Stomach (tissue), 8 donors: ENCODE measurements at regions not wholly inside any gene's neighbourhood (a gene's known extent, or its start where the extent isn't known, plus 50 kb on each side); places are given as distances from the start of the nearest gene placed in this dataset.

Experiments used
- DNase-seq, 2 donors: peaks; one replicate each; pipeline versions ENCODE4 v3.0.0 to v3.0.0-alpha.2; 2013 to 2019
- H3K27ac ChIP-seq, 5 donors: fragments of 200-600 bp in 4 of 5; sonication (generic) in 4 of 5; one replicate each; pipeline ENCODE4 v1.5.1; 2013 to 2019; ENCODE audit warnings: mild to moderate bottlenecking in 1 of 5, moderate library complexity in 1 of 5
- H3K27me3 ChIP-seq, 3 donors: fragments of 200-600 bp; sonication (generic); one replicate each; pipeline ENCODE4 v1.5.1; 2017 to 2019; ENCODE audit warnings: mixed run types in 1 of 3
- H3K36me3 ChIP-seq, 4 donors: fragments of 200-600 bp; sonication (generic); 1 replicate in 3 of 4; 2 replicates in 1 of 4; pipeline ENCODE4 v1.5.1; 2016 to 2019
- H3K4me1 ChIP-seq, 4 donors: fragments of 200-600 bp; sonication (generic); one replicate each; pipeline ENCODE4 v1.5.1; 2016 to 2019
- H3K4me3 ChIP-seq, 4 donors: fragments of 200-600 bp; sonication (generic) in 3 of 4; one replicate each; pipeline ENCODE4 v1.5.1; 2016 to 2019; ENCODE audit warnings: mild to moderate bottlenecking in 1 of 4
- H3K9me3 ChIP-seq, 4 donors: fragments of 200-600 bp; sonication (generic); one replicate each; pipeline ENCODE4 v1.5.1; 2016 to 2019
- EP300 ChIP-seq: sonication (generic); formaldehyde crosslinking; IDR thresholded peaks from one replicate; pipeline ENCODE4 v1.6.1; 2017; ENCODE audit warnings: antibody characterized with exemption
- POLR2A ChIP-seq, 4 donors: fragments of 450-650 bp; IDR thresholded peaks; one replicate each; pipeline ENCODE4 v1.6.1; 2016; ENCODE audit warnings: antibody characterized with exemption in 4 of 4, control low read depth in 2 of 4, mild to moderate bottlenecking in 1 of 4, moderate library complexity in 1 of 4
- POLR2AphosphoS5 ChIP-seq, 3 donors: sonication (generic); formaldehyde crosslinking; IDR thresholded peaks; one replicate each; pipeline ENCODE4 v1.6.1; 2016; ENCODE audit warnings: antibody characterized with exemption in 3 of 3
- WGBS, 5 donors: extraction: QIAGEN DNeasy Blood & Tissue Kit in 3 of 5; methylation state at CpG; one replicate each; pipeline versions ENCODE4 v1.1.5 to v1.1.7; 2013 to 2018; 5-methylcytosine and 5-hydroxymethylcytosine counted together
- intact Hi-C: fragments of 100-400 bp; cut with DNase I; formaldehyde crosslinking; loops from one replicate; pipeline ENCODE4 v1.15.1; 2023; ENCODE audit warnings: low total_unique reads
- TF ChIP-seq, protein P1 (sequence below), 7 experiments: fragments of 450-650 bp in 4 of 7; fragments of 200-600 bp in 3 of 7; sonication (generic) in 3 of 7; IDR thresholded peaks; one replicate each; pipeline ENCODE4 v1.5.1; 2016 to 2019; ENCODE audit warnings: antibody characterized with exemption in 7 of 7, control low read depth in 2 of 7, mild to moderate bottlenecking in 1 of 7
- donor health status: healthy with polysubstance abuse.
- donor health status: Bipolar disorder and iron deficiency.
- donor health status: healthy.

GRCh38 chr14:97187916-97188315 lies 390.7 kb downstream of the VRK1 start:
- intact Hi-C loops: no loop called here
- no peak for DNase-seq
- no peak overlapping the region for H3K27ac ChIP-seq
- WGBS, 5 donors: 52 to 66% (median 59%) methylated on average over 1 to 2 of the region's 2 CpGs
- no peaks in the 10 kb centered on the region for H3K4me1 ChIP-seq
- H3K4me3 ChIP-seq: no peak overlapping the region
- H3K36me3 ChIP-seq: no peaks in the 10 kb centered on the region
- H3K27me3 ChIP-seq: peaks cover 0 to 12% (median 0%) of the 10 kb centered on the region in 3 donors
- TF ChIP-seq POLR2A (IDR thresholded peaks at IDR 0.05) (no peak), POLR2AphosphoS5 (IDR thresholded peaks at IDR 0.05) (no peak), EP300 (no peak)
- TF ChIP-seq, protein P1, sequence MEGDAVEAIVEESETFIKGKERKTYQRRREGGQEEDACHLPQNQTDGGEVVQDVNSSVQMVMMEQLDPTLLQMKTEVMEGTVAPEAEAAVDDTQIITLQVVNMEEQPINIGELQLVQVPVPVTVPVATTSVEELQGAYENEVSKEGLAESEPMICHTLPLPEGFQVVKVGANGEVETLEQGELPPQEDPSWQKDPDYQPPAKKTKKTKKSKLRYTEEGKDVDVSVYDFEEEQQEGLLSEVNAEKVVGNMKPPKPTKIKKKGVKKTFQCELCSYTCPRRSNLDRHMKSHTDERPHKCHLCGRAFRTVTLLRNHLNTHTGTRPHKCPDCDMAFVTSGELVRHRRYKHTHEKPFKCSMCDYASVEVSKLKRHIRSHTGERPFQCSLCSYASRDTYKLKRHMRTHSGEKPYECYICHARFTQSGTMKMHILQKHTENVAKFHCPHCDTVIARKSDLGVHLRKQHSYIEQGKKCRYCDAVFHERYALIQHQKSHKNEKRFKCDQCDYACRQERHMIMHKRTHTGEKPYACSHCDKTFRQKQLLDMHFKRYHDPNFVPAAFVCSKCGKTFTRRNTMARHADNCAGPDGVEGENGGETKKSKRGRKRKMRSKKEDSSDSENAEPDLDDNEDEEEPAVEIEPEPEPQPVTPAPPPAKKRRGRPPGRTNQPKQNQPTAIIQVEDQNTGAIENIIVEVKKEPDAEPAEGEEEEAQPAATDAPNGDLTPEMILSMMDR (IDR thresholded peaks at IDR 0.05): no peak
- H3K9me3 ChIP-seq: no peaks in the 10 kb centered on the region

DNA sequence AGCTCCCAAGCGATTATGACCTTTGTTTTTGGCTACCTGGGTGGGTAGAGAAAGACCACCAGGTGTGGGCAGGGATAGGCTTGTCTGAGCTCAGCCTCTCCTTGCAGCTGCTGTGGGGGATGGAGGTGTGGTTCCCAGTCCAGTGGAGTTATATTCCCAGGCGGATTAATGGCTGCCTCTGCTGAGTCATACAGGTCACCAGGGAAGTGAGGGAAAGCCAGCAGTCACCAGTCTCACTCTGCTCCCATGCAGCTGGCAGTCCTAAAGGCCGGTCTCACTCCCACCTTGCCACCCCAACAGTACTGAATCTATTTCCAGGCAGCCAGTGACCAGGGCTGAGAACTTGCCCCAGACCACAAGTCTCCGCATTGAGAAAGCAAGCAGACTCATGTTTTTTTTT lies 399.2 kb downstream of the VRK1 start:
- Histone ChIP-seq H3K27me3 (peaks cover 0 to 6% (median 0%) of the 10 kb centered on the region in 3 donors), H3K36me3 (no peaks in the 10 kb centered on the region), H3K4me3 (no peak overlapping the region), H3K9me3 (peaks cover 0 to 26% (median 21%) of the 10 kb centered on the region in 4 donors), H3K4me1 (no peaks in the 10 kb centered on the region), H3K27ac (no peak overlapping the region)
- no peak for DNase-seq
- WGBS, 5 donors: 83 to 92% (median 88%) methylated on average over 4 of the region's 4 CpGs
- intact Hi-C loops: no loop called here
- no peak for TF ChIP-seq POLR2AphosphoS5 (IDR thresholded peaks at IDR 0.05)

- intact Hi-C loops: no loop called here
- no peak for DNase-seq
- Histone ChIP-seq H3K9me3 (peaks cover 0 to 26% (median 21%) of the 10 kb centered on the region in 4 donors), H3K27me3 (peaks cover 0 to 7% (median 0%) of the 10 kb centered on the region in 3 donors), H3K36me3 (no peaks in the 10 kb centered on the region), H3K4me1 (no peaks in the 10 kb centered on the region), H3K4me3 (no peak overlapping the region), H3K27ac (no peak overlapping the region)
- TF ChIP-seq EP300 (no peak), POLR2A (IDR thresholded peaks at IDR 0.05) (no peak), POLR2AphosphoS5 (IDR thresholded peaks at IDR 0.05) (no peak)
- TF ChIP-seq, protein P1 (IDR thresholded peaks at IDR 0.05): no peak
Measured at GRCh38 chr14:97198813-97199212, 401.6 kb downstream of the VRK1 start.

DNA sequence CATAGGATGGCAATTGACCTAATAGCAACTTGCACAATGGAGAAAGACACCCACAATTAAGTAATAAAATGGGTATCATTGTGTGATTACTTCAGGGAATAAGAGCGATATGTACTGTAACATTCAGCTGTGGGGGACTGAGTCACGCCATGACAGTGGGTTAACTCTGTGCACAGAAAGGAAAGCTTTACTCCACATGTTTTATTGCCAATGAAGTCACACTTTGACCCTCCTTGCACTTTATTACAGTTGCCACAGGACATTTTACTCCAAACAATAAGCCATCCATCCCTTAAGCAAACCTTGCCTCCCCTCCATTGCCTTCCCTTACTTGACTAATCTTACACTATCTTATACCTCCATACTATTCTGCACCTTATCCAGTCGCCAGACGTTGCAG lies 403.1 kb downstream of the VRK1 start:
- DNase-seq: no peak
- Histone ChIP-seq H3K27me3 (peaks cover 0 to 13% (median 0%) of the 10 kb centered on the region in 3 donors), H3K4me3 (no peak overlapping the region), H3K36me3 (no peaks in the 10 kb centered on the region), H3K9me3 (peaks cover 0 to 14% (median 12%) of the 10 kb centered on the region in 4 donors), H3K4me1 (no peaks in the 10 kb centered on the region), H3K27ac (no peak overlapping the region)
- 79 to 87% (median 81%) methylated on average over 4 of the region's 4 CpGs for WGBS, 5 donors
- intact Hi-C loops: no loop called here
- TF ChIP-seq, protein P1 (IDR thresholded peaks at IDR 0.05): no peak
- TF ChIP-seq EP300: no peak
- no peak for TF ChIP-seq POLR2AphosphoS5 (IDR thresholded peaks at IDR 0.05)
- no peak for TF ChIP-seq POLR2A (IDR thresholded peaks at IDR 0.05)

- no peaks in the 10 kb centered on the region for H3K4me1 ChIP-seq
- H3K9me3 ChIP-seq: no peaks in the 10 kb centered on the region
- no peak overlapping the region for H3K4me3 ChIP-seq
- DNase-seq: no peak
- TF ChIP-seq POLR2A (IDR thresholded peaks at IDR 0.05): no peak
- TF ChIP-seq, protein P1 (IDR thresholded peaks at IDR 0.05): no peak
- TF ChIP-seq EP300: no peak
- TF ChIP-seq POLR2AphosphoS5 (IDR thresholded peaks at IDR 0.05): no peak
- WGBS, 5 donors: 83 to 86% (median 84%) methylated on average over 11 of the region's 11 CpGs
- intact Hi-C loops: no loop called here
- no peak overlapping the region for H3K27ac ChIP-seq
- H3K36me3 ChIP-seq: no peaks in the 10 kb centered on the region
- H3K27me3 ChIP-seq: peaks cover 0 to 15% (median 0%) of the 10 kb centered on the region in 3 donors
Measured at GRCh38 chr14:97206916-97207315, 409.7 kb downstream of the VRK1 start.
